ENCODE measurements at regions not wholly inside any gene's neighbourhood (a gene's known extent, or its start where the extent isn't known, plus 50 kb on each side); places are given as distances from the start of the nearest gene placed in this dataset.

DNA sequence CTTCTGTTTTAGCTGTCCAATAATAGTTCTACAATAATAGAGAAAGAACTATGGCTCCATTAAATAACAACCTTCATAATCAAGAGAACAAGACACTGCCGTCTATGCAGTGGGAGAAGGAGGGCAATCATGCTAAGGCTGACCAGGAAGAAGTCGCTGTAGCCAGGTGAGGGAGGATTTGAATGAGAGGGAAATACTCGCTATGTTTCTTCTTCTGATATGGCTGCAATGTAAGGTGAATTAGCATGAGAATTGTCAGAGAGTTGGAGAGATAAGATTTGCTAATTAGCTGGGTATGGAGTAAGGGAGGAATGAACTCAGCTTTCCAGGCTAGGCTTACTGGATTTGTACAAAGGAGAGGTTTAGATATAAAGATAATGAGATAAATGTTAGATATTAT, 555.4 kb upstream of the ZNF385D start (continued):
- TF ChIP-seq HDAC2 (IDR thresholded peaks at IDR 0.05; ENCODE audit: borderline replicate concordance in 1 of 2, low read depth in 2 of 2, low read length in 2 of 2), result no peak

Measured in H1 (cell line).